ENCODE measurements at regions not wholly inside any gene's neighbourhood (a gene's known extent, or its start where the extent isn't known, plus 50 kb on each side); places are given as distances from the start of the nearest gene placed in this dataset.
"Not testable (repeated sequence)": the region's sequence is repeated elsewhere in the genome, so short reads cannot be mapped to it uniquely, and the experiment has no call there.

DNA sequence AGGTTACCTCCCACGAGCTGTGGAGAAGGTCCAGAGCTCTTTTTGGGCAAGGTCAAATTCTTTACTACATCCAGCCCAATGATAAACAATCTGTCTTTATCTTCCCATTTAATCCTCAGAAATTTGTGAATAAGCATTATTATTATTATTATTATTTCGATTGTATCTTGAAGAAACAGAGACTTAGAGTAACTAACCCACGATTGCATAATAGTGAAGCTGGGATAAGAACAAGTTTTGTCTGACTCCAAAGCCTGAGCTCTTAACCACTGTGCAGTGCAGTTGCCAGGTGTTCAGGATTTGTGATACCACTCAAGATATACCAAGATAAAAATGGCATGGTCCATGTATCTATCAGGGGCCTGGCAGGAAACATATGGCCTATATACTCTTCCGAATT, 166.5 kb upstream of the LDB2 start:
- no peak for DNase-seq (ENCODE audit: low spot score)

DNA sequence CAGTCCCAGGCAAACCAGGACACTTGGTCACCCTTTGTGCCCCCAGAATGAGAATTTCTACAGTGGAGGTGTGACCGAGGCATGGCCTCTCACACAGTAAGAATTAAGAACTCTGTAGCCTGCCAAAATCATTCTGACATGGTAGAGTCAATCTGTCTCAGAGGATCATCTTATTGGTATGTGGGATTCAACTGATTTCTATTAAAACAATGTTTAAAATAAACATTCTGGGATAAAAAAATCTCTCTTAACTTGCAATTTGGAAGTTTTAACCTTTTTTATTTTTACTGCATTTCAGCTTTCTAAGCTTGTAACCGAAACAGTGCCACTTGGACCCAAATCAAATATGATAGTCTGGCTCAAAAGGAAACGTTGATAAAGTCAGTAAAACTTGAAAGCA, 165.4 kb upstream of the LDB2 start:
- DNase-seq (ENCODE audit: low spot score): no peak

DNA sequence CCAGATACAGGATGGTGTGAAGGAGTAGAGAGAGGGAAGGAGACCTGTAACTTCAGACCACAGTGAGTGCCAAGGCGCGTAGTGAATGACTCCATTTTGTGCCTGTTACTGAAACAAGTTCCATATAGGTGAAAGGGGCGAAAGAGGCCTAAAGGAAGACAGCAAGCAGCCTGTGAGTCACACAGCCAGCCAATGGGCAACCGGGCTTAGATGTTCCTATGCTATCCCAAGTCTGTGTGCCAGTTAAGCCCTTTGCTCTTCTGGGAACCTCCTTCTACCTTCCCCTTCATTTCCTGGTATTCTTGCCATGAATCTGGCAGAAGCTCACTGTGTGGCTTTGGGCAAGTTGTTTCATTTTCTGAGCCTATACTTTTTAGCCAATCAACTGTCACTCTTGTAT, 161.8 kb upstream of the LDB2 start:
- DNase-seq (ENCODE audit: low spot score): no peak

DNA sequence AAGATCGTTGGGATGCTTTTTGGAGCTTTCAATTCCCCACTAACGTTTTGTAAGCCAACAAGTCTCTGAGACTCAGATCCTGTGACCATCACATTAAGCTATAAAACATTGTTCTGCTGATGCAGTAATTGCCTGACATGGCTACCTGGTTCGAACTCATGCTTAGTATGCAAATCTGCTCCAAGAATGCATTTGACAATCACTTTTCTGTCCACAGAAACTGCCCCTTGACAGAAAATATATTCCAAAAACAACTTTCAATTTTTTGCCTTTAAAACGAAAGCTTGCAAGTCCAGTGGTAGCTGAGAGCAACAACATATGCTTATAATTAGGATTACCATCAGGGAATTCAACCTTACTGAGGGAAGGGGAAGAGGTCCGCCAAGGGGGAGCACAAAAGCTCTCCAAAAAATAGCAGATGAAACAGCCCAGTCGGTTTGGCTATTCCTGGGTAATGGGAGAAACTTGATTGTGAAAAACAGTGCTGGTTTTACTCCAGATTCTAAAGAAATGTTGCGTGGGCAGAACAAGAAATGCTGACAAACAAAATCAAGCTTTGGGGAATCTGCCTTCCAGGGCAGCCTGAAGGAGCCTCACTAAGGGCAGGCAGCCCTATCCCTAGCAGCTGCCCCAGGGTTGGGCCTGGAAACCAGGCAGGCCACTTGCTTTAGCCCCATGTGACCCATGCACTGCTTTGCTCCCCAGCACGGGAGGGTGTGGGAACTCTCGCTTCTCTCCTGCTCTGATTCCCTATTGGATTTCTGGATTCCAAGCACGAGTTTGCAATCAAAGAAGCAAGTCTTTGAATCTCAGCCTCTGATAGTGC, 160.7 kb upstream of the LDB2 start:
- DNase-seq (ENCODE audit: low spot score): no peak

DNA sequence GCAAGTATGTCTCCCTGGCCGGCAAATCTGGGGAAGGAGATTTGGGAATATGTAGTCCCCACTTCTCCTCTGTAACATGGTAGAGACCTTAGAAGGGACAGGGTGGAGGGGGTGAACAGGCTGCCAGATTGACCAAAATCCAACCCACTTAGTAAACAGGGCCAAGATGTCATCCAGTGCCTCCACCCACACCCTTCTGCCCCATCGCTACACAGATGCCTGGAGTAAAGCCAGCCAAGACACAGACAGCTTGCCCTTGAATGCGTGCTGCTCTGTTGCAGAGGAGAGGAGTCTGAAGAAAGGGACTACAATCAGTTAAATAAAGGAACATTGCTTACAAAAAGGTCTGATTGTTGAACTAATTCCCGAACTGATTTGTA, 160.1 kb upstream of the LDB2 start:
- no peak for DNase-seq (ENCODE audit: low spot score)

DNA sequence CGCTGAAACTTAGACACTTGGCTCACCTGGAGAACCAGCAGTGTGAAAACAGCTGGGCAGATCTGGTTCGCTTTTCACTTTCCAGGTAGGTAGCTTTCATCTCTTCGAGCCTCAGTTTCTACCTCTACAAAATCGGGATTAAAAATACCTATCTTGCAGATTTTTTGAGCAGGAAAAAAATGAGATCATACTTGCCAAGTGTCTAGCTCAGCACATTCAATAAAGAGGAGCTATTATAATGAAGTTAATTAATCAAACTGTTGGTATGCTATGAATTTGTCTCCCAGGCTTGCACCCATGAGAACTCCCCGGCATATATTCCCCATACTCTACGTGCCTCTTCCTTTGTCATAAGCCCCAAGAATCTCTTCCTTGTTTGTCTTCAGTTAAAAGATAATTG, 158.6 kb upstream of the LDB2 start:
- no peak for DNase-seq (ENCODE audit: low spot score)

DNA sequence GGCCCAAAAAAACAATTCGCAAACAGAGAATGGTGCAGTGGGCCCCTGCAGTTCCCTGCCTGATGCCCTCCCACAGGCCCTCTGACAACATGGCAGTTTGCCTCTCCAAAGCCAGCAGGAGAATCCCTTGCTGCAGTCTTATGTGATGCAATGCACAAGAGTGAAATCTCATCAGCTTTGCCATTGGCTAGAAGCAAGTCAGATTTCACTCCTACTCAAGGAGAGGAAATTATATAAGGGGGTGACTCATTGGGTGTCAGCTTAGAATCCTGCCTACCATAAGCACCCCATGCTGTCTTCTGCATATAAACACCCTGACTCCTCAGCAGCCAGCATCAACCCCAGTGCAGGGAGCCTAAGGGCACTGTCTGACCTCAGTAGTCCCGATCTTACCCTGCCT, 157.3 kb upstream of the LDB2 start:
- no peak for DNase-seq (ENCODE audit: low spot score)

DNA sequence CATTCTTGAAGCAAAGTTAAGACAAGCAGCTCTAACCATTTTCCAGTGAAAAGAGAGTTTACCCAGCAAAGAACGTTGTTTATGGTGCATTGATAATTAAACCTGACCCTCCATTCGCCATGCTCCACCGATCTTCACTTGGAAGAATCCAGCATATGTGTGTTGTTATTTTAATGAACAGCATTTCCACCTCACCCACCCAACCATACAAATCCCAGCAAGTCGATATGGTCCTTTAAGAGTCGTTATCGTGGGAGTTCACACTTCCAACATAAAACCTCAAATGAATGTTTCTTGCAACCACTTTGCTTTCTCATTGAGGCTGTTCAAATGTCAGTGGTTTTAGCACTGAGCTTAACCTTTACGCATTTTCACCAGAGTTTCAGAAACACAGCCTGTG, 147.4 kb upstream of the LDB2 start:
- DNase-seq (ENCODE audit: low spot score): no peak

DNA sequence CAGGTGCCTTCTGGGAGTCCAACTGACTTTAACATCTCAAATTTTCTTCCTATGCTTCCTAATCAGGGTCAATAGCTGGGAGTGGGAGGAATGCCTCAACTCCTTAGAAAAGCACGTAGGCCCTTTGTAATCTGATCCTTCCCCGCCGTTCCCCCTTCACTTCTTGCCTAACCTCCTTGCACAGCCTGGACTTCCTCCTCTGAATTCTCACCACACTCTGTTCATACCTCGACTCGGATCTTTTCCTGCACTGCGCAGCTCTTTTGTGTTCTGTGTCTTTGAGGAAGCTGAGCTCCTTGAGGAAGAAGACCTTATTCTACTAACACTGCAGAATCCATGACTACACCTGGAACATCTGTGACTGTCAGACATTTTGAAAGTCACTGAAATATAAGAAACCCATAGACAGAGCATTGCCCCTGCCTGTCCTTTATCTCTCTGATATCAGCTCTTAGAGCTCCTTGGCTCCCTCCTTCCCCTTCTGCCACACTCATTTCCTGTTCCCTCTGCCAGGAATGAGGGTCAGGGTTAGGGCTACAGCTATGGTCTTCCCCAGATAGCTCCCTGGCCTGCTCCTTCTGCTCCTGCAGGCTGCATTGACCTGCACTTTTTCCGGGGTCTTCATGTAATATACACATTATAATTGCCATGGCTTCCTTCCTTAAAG, 140.2 kb upstream of the LDB2 start:
- DNase-seq (ENCODE audit: low spot score): no peak

DNA sequence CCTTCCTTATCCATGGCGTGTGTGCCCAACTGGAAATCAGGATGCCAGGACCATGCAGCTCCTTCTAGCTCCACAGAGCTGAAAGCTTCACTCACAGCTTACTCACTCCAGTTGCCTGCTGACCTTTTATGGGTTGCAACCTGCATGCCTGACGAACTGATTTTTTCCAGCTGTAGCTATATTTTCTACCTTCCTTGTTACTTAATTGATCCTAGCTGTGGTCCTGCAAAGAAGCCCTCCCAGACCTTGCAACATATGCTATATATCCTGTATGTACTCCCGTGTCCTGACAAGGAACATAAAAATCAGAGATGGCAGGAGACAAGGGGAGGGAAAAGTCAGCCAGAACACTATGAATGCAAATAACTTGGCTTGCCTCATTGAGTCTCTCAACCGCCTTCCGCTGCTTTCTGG, 135.3 kb upstream of the LDB2 start:
- no peak for DNase-seq (ENCODE audit: low spot score)

DNA sequence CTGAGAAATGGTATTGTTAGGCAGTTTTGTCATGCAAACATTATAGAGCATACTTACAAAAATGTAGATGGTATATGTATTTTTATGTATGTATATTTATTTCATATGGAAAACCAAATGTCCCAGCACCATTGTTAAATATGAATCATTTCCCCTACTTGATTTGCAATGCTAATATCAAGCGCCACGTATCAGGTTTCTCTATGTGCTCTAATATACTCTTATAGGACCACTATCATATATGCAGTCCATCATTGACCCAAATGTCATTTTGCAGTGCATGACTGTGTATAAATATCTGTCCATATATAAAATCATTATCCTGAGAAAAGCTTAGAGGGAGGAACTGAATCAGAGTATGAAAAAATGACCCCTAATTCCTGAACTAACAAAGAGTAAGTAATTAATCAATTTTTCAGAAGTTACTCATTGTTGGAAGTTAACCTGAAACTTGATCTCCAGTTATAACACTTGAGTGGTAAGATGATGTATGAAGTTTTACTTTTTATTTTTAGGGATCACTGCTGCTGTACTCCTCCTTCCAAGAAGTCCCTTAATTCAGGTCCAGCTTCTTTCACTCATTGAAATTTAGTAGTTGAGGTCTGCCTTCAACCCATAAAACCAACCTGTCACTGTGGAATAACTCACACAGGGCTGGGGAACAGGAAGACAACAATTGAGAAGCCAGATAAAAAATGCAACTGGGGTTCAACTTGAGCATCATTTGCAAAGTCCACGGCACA, 134.8 kb upstream of the LDB2 start:
- DNase-seq (ENCODE audit: low spot score): no peak

DNA sequence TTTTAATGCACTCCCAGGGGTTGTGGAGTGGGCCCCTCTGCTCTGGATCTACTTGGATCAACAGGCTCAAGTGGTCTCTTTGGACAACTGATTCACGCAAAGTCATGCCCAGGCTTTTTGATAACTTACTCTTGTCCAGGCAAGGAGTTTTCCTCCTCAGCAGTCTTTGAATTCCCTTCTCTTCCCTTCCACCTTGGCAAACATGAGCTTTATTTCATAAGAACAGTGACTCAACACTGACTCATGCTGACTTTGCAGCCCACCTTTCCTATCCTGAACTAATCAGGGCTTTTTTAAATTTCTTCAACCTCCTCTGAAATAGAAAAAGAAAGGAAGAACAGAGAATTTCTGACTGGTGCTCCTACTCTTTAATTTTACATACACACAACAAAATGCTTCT, 132.1 kb upstream of the LDB2 start:
- DNase-seq (ENCODE audit: low spot score): no peak

DNA sequence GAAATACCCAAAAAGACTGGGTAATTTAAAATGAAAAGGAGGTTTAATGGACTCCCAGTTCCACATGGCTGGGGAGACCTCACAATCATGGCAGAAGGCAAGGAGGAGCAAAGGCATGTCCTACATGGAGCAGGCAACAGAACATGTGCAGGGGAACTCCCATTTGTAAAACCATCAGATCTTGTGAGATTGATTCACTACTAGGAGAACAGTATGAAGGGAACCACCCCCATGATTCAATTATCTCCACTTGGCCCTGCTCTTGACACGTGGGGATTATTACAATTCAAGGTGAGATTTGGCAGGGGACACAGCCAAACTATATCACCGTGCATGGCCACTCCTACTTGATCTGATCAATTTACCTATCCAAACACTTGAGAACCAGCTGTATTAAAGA, 131.5 kb upstream of the LDB2 start:
- DNase-seq (ENCODE audit: low spot score): no peak

DNA sequence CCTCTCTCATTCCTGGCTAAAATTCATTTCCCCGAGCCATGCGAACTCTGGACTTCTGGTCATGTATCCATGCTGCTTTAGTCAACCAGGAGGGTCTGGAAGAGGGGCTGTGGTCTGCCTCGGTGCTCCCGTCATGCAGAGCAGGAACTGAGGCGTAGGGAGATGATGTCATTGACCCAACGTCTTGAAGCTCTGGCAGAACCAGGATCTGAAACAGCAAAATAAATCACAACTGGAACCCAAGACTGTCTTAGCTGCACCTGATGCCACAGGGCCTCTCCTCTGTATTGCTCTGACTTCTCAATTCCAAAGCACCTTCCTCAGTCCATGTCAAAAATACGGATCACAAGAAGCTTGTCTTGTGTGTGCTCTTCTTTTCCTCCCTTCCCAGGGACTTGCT, 131.0 kb upstream of the LDB2 start:
- DNase-seq (ENCODE audit: low spot score): no peak

DNA sequence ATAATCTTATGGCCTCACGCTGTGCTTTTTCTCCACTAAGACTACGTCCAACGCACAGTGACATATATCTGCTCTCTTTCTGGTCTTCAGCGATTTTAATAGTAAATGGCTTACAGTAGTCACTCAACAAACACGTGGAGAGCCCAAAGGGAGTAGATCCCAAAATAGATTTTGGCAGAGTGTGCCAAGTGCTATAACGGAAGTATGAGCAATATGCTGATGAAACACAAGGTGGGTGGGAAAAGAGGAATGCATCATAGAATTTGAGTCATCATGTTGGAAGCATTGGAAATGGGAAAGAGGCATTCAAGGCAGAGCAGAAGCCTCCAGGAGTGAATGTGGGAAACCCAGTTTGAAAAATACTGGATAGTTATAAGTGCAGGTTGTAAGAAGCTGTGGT, 129.1 kb upstream of the LDB2 start:
- no peak for DNase-seq (ENCODE audit: low spot score)

DNA sequence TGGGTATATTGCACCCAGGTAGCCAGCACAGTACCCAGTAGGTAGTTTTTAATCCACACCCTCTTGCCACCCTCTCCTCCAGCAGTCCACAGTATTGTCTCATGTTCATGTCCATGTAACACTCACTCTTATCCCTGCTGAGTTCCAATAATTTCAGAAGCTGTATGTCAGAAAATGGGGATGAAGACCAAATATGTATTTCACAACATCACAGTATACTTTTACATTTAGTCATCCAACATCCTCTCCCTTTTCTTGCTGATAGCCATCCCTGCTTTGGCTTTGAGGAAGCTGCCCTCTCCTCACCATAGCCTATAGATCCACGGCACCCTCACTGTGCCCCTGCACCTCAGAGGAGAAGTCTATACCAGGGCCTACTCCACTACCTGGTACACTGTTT, 126.0 kb upstream of the LDB2 start:
- DNase-seq (ENCODE audit: low spot score): no peak

DNA sequence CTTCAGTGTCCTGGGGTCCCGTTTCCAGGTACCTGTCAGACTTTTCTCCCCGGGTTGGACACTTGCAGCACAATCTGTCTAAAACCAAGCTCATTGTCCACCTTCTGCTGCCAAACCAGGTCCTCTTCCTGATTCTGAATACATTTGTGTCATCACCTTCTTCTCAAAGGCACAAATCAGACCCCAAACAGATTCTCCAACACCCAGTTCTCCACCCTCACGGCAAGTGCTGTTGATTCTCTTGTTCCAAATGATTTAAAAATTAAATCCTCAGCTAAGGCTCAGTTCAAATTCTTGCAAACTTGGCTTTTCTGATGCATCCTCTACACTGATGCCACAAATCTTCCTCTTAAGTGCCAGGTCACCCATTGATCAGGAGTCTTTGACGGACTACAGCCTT, 122.5 kb upstream of the LDB2 start:
- no peak for DNase-seq (ENCODE audit: low spot score)

DNA sequence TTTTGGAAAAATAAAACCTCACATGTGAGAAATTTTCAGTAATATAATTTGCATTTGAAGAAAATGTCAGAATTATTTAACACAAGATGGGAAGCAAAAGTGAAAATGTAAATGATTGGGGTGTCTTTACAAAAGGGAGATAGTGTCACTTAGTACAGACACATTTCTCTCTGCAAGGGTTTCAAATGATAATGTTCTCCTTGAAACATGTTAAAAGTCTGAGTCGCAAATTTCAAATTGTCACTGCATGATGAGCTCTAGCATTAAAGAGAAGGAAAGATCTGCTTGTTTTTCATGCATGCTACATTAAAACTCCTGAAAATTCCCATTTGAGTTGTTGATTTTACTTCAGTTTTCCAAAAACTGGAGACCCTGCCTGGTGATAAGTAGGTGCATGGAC, 122.0 kb upstream of the LDB2 start:
- no peak for DNase-seq (ENCODE audit: low spot score)

DNA sequence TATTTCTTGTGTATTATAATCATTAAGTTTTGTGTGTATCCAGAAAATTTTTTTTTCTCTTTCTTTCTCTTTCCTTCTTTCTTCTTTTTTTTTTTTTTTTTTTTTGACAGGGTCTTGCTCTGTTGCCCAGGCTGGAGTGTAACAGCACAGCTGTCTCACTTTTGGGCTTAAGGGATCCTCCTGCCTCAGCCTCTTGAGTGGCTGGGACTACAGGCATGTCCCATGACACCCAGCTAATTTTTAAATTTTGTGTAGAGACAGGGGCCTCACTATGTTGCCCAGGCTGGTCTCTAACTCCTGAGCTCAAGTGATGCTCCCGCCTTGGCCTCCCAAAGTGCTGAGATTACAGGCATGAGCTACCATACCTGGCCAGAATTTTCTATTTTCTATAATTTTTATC, 120.2 kb upstream of the LDB2 start:
- DNase-seq (ENCODE audit: low spot score): not testable (repeated sequence)

DNA sequence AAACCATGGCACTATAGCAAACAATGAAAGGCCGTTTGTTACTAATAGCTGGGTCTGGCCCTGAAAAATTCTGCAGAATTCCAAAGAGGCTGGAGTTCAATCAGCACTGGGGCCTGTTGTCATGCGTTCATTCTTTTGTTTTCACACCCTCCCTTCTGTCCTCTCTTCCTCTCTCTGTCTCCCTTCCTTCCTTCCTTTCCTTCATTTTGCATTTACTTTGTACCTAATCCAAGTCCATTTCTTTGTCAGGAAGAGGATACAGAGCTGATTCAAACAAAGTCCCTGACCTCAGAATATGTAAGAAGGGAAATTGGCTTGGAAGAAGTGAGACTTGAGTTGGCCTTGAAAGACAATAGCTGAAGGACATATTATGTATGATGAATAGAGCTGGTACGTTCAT, 119.6 kb upstream of the LDB2 start:
- no peak for DNase-seq (ENCODE audit: low spot score)

DNA sequence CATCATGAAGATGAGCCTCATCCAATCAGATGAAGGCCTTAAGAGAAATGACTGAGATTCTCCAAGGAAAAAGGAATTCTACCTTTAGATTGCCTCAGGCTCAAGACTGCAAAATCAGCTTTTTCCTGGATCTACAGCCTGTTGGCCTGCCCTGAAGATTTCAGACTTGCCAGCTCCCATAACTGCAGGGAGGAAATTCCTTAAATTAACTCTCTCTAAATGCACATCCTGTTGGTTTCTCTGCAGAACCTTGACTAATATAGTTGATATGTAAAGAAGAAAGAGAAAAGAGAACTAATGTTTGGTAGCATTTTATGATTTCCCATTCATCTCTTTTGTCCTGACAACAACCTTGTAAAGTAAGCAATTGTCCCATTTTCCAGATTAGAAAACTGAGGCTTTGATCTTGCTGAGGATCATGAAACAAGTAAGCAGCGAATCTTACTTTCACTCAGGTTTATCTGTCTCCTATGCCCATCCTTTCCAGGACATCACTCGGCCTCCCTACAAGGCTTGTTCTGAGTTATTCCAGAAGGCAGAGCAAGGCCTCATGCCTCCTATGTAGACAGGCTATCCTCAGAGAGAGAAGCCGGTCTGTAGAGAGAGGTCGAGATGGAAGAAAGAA, 115.0 kb upstream of the LDB2 start:
- DNase-seq (ENCODE audit: low spot score): no peak

DNA sequence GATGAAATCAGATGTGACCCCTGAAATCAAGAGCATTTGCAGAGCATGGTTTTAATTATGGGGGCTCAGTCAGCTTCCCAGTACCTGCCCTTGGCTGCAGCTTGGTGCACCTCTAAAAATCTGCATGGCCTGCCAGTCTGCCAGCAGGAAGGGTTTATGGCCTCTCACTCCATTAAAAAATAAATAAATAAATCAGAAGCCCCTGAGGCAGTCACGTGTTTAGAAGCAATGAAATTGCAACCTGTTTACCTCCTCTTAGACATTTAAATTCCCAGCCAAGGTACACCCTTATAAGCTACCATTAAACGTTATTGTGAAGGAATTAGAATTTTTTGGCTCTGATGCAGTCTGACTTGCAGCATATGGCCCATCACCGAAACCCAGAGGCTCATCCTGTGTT, 114.0 kb upstream of the LDB2 start:
- no peak for DNase-seq (ENCODE audit: low spot score)

Data from CD4-positive, alpha-beta T cell treated with Interleukin-6 at 100 ng/mL for 8 hours (primary cell).